Chondrocyte (in vitro differentiated cells): ENCODE measurements at regions not wholly inside any gene's neighbourhood (a gene's known extent, or its start where the extent isn't known, plus 50 kb on each side); places are given as distances from the start of the nearest gene placed in this dataset.

Experiments
- DNase-seq: peaks from one replicate; pipeline ENCODE4 v3.0.0; 2021; ENCODE audit warnings: mixed read lengths, low spot score
- H3K27ac Mint-ChIP-seq: one replicate; pipeline ENCODE4 v1.8.0; 2021; ENCODE audit warnings: mild to moderate bottlenecking, moderate library complexity, mixed read lengths; ENCODE audit not compliant: unreplicated experiment
- H3K27me3 Mint-ChIP-seq: 2 replicates; pipeline ENCODE4 v1.8.0; 2021; ENCODE audit warnings: low read depth, mixed read lengths
- H3K36me3 Mint-ChIP-seq: 2 replicates; pipeline ENCODE4 v1.8.0; 2021; ENCODE audit warnings: low read depth, mixed read lengths
- H3K4me1 Mint-ChIP-seq: 2 replicates; pipeline ENCODE4 v1.8.0; 2021; ENCODE audit warnings: low read depth, mild to moderate bottlenecking, mixed read lengths
- H3K4me3 Mint-ChIP-seq: one replicate; pipeline ENCODE4 v1.8.0; 2021; ENCODE audit warnings: mild to moderate bottlenecking, moderate library complexity, mixed read lengths; ENCODE audit not compliant: unreplicated experiment
- H3K9me3 Mint-ChIP-seq: 2 replicates; pipeline ENCODE4 v1.8.0; 2021; ENCODE audit warnings: low read depth, mixed read lengths
- CTCF ChIP-seq: fragments of 200-600 bp; sonication (generic); IDR thresholded peaks from 2 replicates; pipeline ENCODE4 v1.5.0; 2021; ENCODE audit warnings: antibody characterized with exemption, mild to moderate bottlenecking, moderate library complexity

GRCh38 chr4:28402751-28403150 lies 1542.1 kb downstream of the STIM2 start:
- DNase-seq, result no peak
- Mint-ChIP-seq H3K9me3 (peaks cover 5% of the 10 kb centered on the region), H3K27me3 (no peaks in the 10 kb centered on the region), H3K27ac (no peak overlapping the region), H3K4me3 (no peak overlapping the region), H3K36me3 (peaks cover 2% of the 10 kb centered on the region), H3K4me1 (no peaks in the 10 kb centered on the region)
- no peak for TF ChIP-seq CTCF

- TF ChIP-seq CTCF, result no peak
- no peaks in the 10 kb centered on the region for H3K4me1 Mint-ChIP-seq
- no peaks in the 10 kb centered on the region for H3K27me3 Mint-ChIP-seq
- H3K27ac Mint-ChIP-seq, result no peak overlapping the region
- peaks cover 5% of the 10 kb centered on the region for H3K9me3 Mint-ChIP-seq
- H3K36me3 Mint-ChIP-seq, result no peaks in the 10 kb centered on the region
- no peak overlapping the region for H3K4me3 Mint-ChIP-seq
- DNase-seq, result no peak
Measured at GRCh38 chr4:28421221-28421620, 1560.6 kb downstream of the STIM2 start.

- DNase-seq, result no peak
- no peak for TF ChIP-seq CTCF
- H3K27ac Mint-ChIP-seq, result no peak overlapping the region
- H3K9me3 Mint-ChIP-seq, result peaks cover 5% of the 10 kb centered on the region
- no peak overlapping the region for H3K4me3 Mint-ChIP-seq
- no peaks in the 10 kb centered on the region for H3K4me1 Mint-ChIP-seq
- no peaks in the 10 kb centered on the region for H3K27me3 Mint-ChIP-seq
- no peaks in the 10 kb centered on the region for H3K36me3 Mint-ChIP-seq
Measured at GRCh38 chr4:28426251-28426650, 1565.6 kb downstream of the STIM2 start.

GRCh38 chr4:28427306-28428085 lies 1566.9 kb downstream of the STIM2 start:
- Mint-ChIP-seq H3K9me3 (peaks cover 5% of the 10 kb centered on the region), H3K4me3 (no peak overlapping the region), H3K4me1 (no peaks in the 10 kb centered on the region), H3K27me3 (no peaks in the 10 kb centered on the region), H3K27ac (no peak overlapping the region), H3K36me3 (no peaks in the 10 kb centered on the region)
- TF ChIP-seq CTCF, result no peak
- no peak for DNase-seq

GRCh38 chr4:28432348-28433025 lies 1571.8 kb downstream of the STIM2 start:
- TF ChIP-seq CTCF, result no peak

More at GRCh38 chr4:28432348-28433025, 1571.8 kb downstream of the STIM2 start:
- H3K9me3 Mint-ChIP-seq, result no peaks in the 10 kb centered on the region
- H3K4me3 Mint-ChIP-seq, result no peak overlapping the region
- H3K27ac Mint-ChIP-seq, result no peak overlapping the region
- no peaks in the 10 kb centered on the region for H3K36me3 Mint-ChIP-seq
- H3K27me3 Mint-ChIP-seq, result no peaks in the 10 kb centered on the region
- DNase-seq, result no peak
- no peaks in the 10 kb centered on the region for H3K4me1 Mint-ChIP-seq
